Heart left ventricle (tissue), 16 donors: ENCODE measurements at regions not wholly inside any gene's neighbourhood (a gene's known extent, or its start where the extent isn't known, plus 50 kb on each side); places are given as distances from the start of the nearest gene placed in this dataset.

ENCODE experiments used
- ATAC-seq, 4 donors: fragments of 200-7000 bp; cut with Tn5 transposase; one replicate each; pipeline ENCODE4 v1.9.1; 2020 to 2022; ENCODE audit warnings: moderate library complexity in 4 of 4, mild to moderate bottlenecking in 3 of 4, moderate number of reproducible peaks in 1 of 4
- DNase-seq, 5 donors: peaks; one replicate each; pipeline ENCODE4 v3.0.0-alpha.2; 2020
- H3K27ac ChIP-seq, 12 donors: fragments of 200-600 bp; sonication (generic) in 4 of 12; one replicate each; pipeline versions ENCODE4 v1.5.0 to v1.8.0; 2016 to 2022; ENCODE audit warnings: mild to moderate bottlenecking in 2 of 12
- H3K27me3 ChIP-seq, 9 donors: fragments of 200-600 bp; sonication (generic) in 2 of 9; one replicate each; pipeline versions ENCODE4 v1.5.1 to v1.8.0; 2016 to 2022; ENCODE audit warnings: mild to moderate bottlenecking in 3 of 9
- H3K36me3 ChIP-seq, 9 donors: fragments of 200-600 bp; sonication (generic) in 2 of 9; one replicate each; pipeline versions ENCODE4 v1.5.0 to v1.8.0; 2018 to 2022; ENCODE audit warnings: mild to moderate bottlenecking in 2 of 9
- H3K4me1 ChIP-seq, 12 donors: fragments of 200-600 bp; sonication (generic) in 4 of 12; one replicate each; pipeline versions ENCODE4 v1.5.0 to v1.8.0; 2016 to 2022; ENCODE audit warnings: mild to moderate bottlenecking in 3 of 12
- H3K4me3 ChIP-seq, 12 donors: fragments of 200-600 bp; sonication (generic) in 4 of 12; one replicate each; pipeline versions ENCODE4 v1.5.0 to v1.8.0; 2017 to 2022; ENCODE audit warnings: mild to moderate bottlenecking in 9 of 12, moderate library complexity in 4 of 12
- H3K9me3 ChIP-seq, 12 donors: fragments of 200-600 bp; sonication (generic) in 4 of 12; one replicate each; pipeline versions ENCODE4 v1.5.0 to v1.8.0; 2016 to 2022; ENCODE audit warnings: mild to moderate bottlenecking in 1 of 12
- POLR2A ChIP-seq, 2 donors: fragments of 450-650 bp; IDR thresholded peaks; one replicate each; pipeline ENCODE4 v1.6.1; 2017; ENCODE audit warnings: antibody characterized with exemption in 2 of 2, mild to moderate bottlenecking in 2 of 2, moderate library complexity in 2 of 2
- WGBS, 4 donors: extraction: QIAGEN DNeasy Blood & Tissue Kit in 2 of 4; methylation state at CpG; one replicate each; pipeline versions ENCODE4 v1.1.5 to v1.1.7; 2013 to 2018; 5-methylcytosine and 5-hydroxymethylcytosine counted together
- intact Hi-C, 10 donors: fragments of 100-400 bp; cut with DNase I; formaldehyde crosslinking; loops; one replicate each; pipeline versions ENCODE4 v1.11.1 to v1.14.2; 2022
- TF ChIP-seq, protein P1 (sequence below), 12 donors: fragments of 200-600 bp; sonication (generic) in 4 of 12; IDR thresholded peaks; one replicate each; pipeline versions ENCODE4 v1.5.0 to v1.8.0; 2018 to 2022; ENCODE audit warnings: antibody characterized with exemption in 12 of 12, mild to moderate bottlenecking in 5 of 12
- donor health status: ischemic (EF 13 %, LVEDD 7.1; RV severe dilation, severe dysfunction).
- donor health status: healthy with polysubstance abuse.
- donor health status: DM: no; HTN: yes; CAD: no.
- donor health status: DM: no; HTN: no; CAD: no.
- donor health status: ischemic (EF 25% LVEDD 6.9; RV normal size, moderate dysfunction).
- donor health status: ischemic (EF 25% LVEDD 5.7; RV mildly dilated, moderate dysfunction).
- donor health status: healthy.
- donor health status: DM: yes; HTN: yes; CAD: no.
- donor health status: ischemic (EF 35%, LVEDD 5.7; RV mildly dilated, moderate dysfunction).
- donor health status: nonischemic (EF 11% LVEDD 7.7; RV severe dilation, severe dysfunction).
- donor health status: DM: yes; HTN: yes; CAD: no.
- donor health status: PGD.
- donor health status: ischemic (EF 29% LVEDD 5.4; RV normal size, mild dysfunction).
- donor health status: nonischemic (EF 23%, LVEDD 6.1; RV moderate dilation, normal function).

DNA sequence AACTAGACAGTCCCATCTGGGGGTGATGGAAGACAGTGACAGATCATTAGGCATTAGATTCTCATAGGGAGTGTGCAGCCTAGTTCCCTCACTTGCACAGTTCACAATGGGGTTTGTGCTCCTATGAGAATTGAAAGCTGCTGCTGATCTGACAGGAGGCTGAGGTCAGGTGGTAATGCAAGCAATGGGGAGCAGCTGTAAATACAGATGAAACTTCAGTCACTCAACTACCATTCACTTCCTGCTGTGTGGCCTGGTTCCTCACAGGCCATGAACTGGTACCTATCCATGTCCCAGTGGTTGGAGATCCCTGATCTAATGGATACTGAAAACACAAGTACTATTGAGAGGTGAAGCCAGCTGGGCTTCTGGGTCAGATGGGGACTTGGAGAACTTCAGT, 72.5 kb downstream of the AGTR2 start:
- no peak for DNase-seq
- intact Hi-C loops: no loop called here
- Histone ChIP-seq H3K9me3 (peaks cover 0 to 15% (median 0%) of the 10 kb centered on the region in 12 donors), H3K4me1 (no peaks in the 10 kb centered on the region), H3K36me3 (no peaks in the 10 kb centered on the region), H3K27me3 (no peaks in the 10 kb centered on the region), H3K27ac (no peak overlapping the region), H3K4me3 (no peak overlapping the region)
- ATAC-seq: no peak
- TF ChIP-seq POLR2A (IDR thresholded peaks at IDR 0.05): no peak
- TF ChIP-seq, protein P1, sequence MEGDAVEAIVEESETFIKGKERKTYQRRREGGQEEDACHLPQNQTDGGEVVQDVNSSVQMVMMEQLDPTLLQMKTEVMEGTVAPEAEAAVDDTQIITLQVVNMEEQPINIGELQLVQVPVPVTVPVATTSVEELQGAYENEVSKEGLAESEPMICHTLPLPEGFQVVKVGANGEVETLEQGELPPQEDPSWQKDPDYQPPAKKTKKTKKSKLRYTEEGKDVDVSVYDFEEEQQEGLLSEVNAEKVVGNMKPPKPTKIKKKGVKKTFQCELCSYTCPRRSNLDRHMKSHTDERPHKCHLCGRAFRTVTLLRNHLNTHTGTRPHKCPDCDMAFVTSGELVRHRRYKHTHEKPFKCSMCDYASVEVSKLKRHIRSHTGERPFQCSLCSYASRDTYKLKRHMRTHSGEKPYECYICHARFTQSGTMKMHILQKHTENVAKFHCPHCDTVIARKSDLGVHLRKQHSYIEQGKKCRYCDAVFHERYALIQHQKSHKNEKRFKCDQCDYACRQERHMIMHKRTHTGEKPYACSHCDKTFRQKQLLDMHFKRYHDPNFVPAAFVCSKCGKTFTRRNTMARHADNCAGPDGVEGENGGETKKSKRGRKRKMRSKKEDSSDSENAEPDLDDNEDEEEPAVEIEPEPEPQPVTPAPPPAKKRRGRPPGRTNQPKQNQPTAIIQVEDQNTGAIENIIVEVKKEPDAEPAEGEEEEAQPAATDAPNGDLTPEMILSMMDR (IDR thresholded peaks at IDR 0.05): no peak

DNA sequence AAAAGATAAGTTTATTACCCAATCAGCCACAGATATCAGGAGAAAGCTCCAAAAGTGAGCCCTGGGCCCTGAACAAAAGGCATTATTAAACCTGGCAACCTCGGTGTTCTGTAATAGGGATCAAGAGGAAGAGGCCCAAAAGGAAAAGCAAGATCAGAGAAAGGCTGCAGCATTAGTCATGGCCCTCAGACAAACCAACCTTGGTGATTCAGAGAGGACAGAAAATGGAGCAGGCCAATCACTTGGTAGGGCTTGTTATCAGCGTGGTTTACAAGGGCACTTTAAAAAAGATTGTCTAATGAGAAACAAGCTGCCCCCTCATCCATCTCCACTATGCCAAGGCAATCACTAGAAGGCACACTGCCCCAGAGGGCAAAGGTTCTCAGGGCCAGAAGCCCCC, 75.7 kb downstream of the AGTR2 start:
- DNase-seq (no peak), ATAC-seq (no peak)
- H3K4me1 ChIP-seq: no peaks in the 10 kb centered on the region
- WGBS, 4 donors: 64 to 80% (median 75%) methylated on average over 2 of the region's 2 CpGs
- no peaks in the 10 kb centered on the region for H3K27me3 ChIP-seq
- H3K36me3 ChIP-seq: no peaks in the 10 kb centered on the region
- intact Hi-C loops: no loop called here
- no peak for TF ChIP-seq POLR2A (IDR thresholded peaks at IDR 0.05)
- TF ChIP-seq, protein P1 (IDR thresholded peaks at IDR 0.05): no peak
- peaks cover 0 to 15% (median 0%) of the 10 kb centered on the region in 12 donors for H3K9me3 ChIP-seq
- H3K27ac ChIP-seq: no peak overlapping the region
- H3K4me3 ChIP-seq: no peak overlapping the region

DNA sequence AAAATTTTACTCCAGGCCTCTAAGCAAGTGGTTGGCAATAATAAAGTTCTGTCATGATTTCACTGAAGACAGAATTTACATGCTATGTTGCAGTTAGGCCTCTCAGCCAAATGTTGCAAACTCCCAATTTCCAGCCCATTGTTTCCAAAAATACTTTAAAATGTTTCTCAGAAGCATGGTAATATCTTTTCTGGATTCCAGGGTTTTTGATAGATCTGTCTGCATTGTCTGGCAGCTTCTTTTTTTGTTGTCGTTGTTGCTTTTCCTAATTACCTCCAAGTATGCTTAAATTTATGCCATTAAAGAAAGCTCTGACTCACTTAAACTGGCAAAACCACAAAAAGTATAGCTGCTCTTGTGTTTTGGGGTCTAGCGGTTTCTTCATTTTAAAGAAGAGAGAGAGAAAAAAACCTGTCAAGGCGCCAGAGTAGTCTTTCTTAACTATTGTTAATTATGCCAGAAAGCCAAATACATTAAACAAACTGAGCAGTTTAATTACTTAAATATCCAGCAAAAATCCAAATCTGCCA, 97.0 kb downstream of the AGTR2 start:
- no peaks in the 10 kb centered on the region for H3K9me3 ChIP-seq
- ATAC-seq (no peak), DNase-seq (no peak)
- no peak overlapping the region for H3K27ac ChIP-seq
- intact Hi-C loops: no loop called here
- 55 to 88% (median 79%) methylated on average over 3 of the region's 3 CpGs for WGBS, 4 donors
- H3K4me1 ChIP-seq: no peaks in the 10 kb centered on the region
- H3K27me3 ChIP-seq: peaks cover 0 to 3% (median 0%) of the 10 kb centered on the region in 9 donors
- no peaks in the 10 kb centered on the region for H3K36me3 ChIP-seq
- no peak overlapping the region for H3K4me3 ChIP-seq
- no peak for TF ChIP-seq POLR2A (IDR thresholded peaks at IDR 0.05)
- TF ChIP-seq, protein P1 (IDR thresholded peaks at IDR 0.05): no peak

DNA sequence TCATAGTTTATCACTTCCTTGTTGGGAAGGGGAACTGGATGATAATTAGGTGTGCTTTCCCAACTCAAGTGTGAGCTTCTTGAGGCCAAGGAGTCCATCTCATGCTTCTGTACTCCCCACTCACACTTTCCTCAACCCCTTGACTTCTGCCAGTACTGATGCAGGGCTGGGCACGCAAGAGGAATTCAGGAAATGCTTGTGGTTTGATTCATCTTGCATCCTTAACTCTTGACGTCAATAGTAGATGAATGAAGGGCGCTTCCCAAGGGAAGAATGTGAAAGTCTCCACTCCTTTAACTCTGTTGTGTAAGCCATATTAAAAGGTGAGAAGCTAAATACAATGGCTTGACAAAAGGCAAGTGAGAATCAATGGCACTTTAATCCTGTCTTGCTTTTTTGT, 101.8 kb downstream of the AGTR2 start:
- peaks cover 0 to 3% (median 0%) of the 10 kb centered on the region in 9 donors for H3K27me3 ChIP-seq

More for the DNA sequence above, 101.8 kb downstream of the AGTR2 start:
- Histone ChIP-seq H3K36me3 (no peaks in the 10 kb centered on the region), H3K4me1 (no peaks in the 10 kb centered on the region), H3K4me3 (no peak overlapping the region), H3K9me3 (no peaks in the 10 kb centered on the region), H3K27ac (no peak overlapping the region)
- ATAC-seq (no peak), DNase-seq (no peak)
- TF ChIP-seq POLR2A (IDR thresholded peaks at IDR 0.05): no peak
- TF ChIP-seq, protein P1 (IDR thresholded peaks at IDR 0.05): no peak
- intact Hi-C loops: no loop called here
- WGBS, 4 donors: 30 to 52% (median 40%) methylated on average over 3 of the region's 3 CpGs
